Right lobe of liver (tissue), 6 donors: ENCODE measurements at regions not wholly inside any gene's neighbourhood (a gene's known extent, or its start where the extent isn't known, plus 50 kb on each side); places are given as distances from the start of the nearest gene placed in this dataset.

Source experiments
- ATAC-seq, 4 donors: fragments of 200-7000 bp; cut with Tn5 transposase; one replicate each; pipeline ENCODE4 v1.9.1; 2020; ENCODE audit warnings: mild to moderate bottlenecking in 4 of 4, moderate library complexity in 4 of 4
- DNase-seq, 3 donors: peaks; one replicate each; pipeline ENCODE4 v3.0.0-alpha.2; 2020
- H3K27ac ChIP-seq, 3 donors: fragments of 200-600 bp; one replicate each; pipeline ENCODE4 v1.8.0; 2022
- H3K27me3 ChIP-seq, 2 donors: fragments of 200-600 bp; one replicate each; pipeline ENCODE4 v1.8.0; 2022
- H3K36me3 ChIP-seq, 4 donors: fragments of 200-600 bp; sonication (generic) in 1 of 4; one replicate each; pipeline versions ENCODE4 v1.5.1 to v1.8.0; 2017 to 2022; ENCODE audit warnings: control low read depth in 1 of 4
- H3K4me1 ChIP-seq, 4 donors: fragments of 200-600 bp; sonication (generic) in 1 of 4; one replicate each; pipeline versions ENCODE4 v1.5.1 to v1.8.0; 2017 to 2022; ENCODE audit warnings: control low read depth in 1 of 4
- H3K4me3 ChIP-seq, 3 donors: fragments of 200-600 bp; one replicate each; pipeline ENCODE4 v1.8.0; 2022
- H3K9me3 ChIP-seq, 4 donors: fragments of 200-600 bp; sonication (generic) in 1 of 4; one replicate each; pipeline versions ENCODE4 v1.5.1 to v1.8.0; 2017 to 2022; ENCODE audit warnings: control low read depth in 1 of 4
- CTCF ChIP-seq, 4 donors: fragments of 200-600 bp in 3 of 4; fragments of 450-650 bp in 1 of 4; IDR thresholded peaks; one replicate each; pipeline versions ENCODE4 v1.5.1 to v1.8.0; 2016 to 2022; ENCODE audit warnings: antibody characterized with exemption in 4 of 4, mild to moderate bottlenecking in 2 of 4
- POLR2A ChIP-seq: fragments of 450-650 bp; IDR thresholded peaks from one replicate; pipeline ENCODE4 v1.6.1; 2017; ENCODE audit warnings: antibody characterized with exemption, mild to moderate bottlenecking
- WGBS: methylation state at CpG from one replicate; pipeline ENCODE4 v1.1.6; 2018; ENCODE audit warnings: low coverage, low lambda C conversion rate; ENCODE audit not compliant: insufficient coverage; ENCODE audit errors: missing lambda C conversion rate; 5-methylcytosine and 5-hydroxymethylcytosine counted together
- intact Hi-C, 2 donors: fragments of 100-400 bp; cut with DNase I; formaldehyde crosslinking; loops; one replicate each; pipeline versions ENCODE4 v1.11.2 to v1.14.1; 2022
- donor health status: DM: no; HTN: yes; CAD: no.
- donor health status: DM: no; HTN: no; CAD: no.
- donor health status: DM: no; HTN: no; CAD: no.
- donor health status: DM: no; HTN: yes; CAD: no.
- donor health status: DM: no; HTN: yes; CAD: no.

GRCh38 chr15:46151786-46152185, 517.0 kb downstream of the SQOR start:
- no peaks in the 10 kb centered on the region for H3K27me3 ChIP-seq
- H3K27ac ChIP-seq = no peak overlapping the region
- DNase-seq (no peak), ATAC-seq (no peak)
- intact Hi-C loops = no loop called here
- no peaks in the 10 kb centered on the region for H3K36me3 ChIP-seq
- 58% methylated on average over 1 of the region's 1 CpG for WGBS
- no peaks in the 10 kb centered on the region for H3K9me3 ChIP-seq
- no peak overlapping the region for H3K4me3 ChIP-seq
- no peak for TF ChIP-seq CTCF (IDR thresholded peaks at IDR 0.05)
- no peak for TF ChIP-seq POLR2A
- H3K4me1 ChIP-seq = no peaks in the 10 kb centered on the region

GRCh38 chr15:46166750-46167149, 531.9 kb downstream of the SQOR start:
- no peak overlapping the region for H3K27ac ChIP-seq
- H3K4me1 ChIP-seq = no peaks in the 10 kb centered on the region
- ATAC-seq (no peak), DNase-seq (no peak)
- H3K36me3 ChIP-seq = no peaks in the 10 kb centered on the region
- WGBS = 11% methylated on average over 1 of the region's 1 CpG
- no peaks in the 10 kb centered on the region for H3K27me3 ChIP-seq
- no peak overlapping the region for H3K4me3 ChIP-seq
- H3K9me3 ChIP-seq = no peaks in the 10 kb centered on the region
- TF ChIP-seq POLR2A (no peak), CTCF (IDR thresholded peaks at IDR 0.05) (no peak)
- intact Hi-C loops = no loop called here

- Histone ChIP-seq H3K9me3 (no peaks in the 10 kb centered on the region), H3K27ac (no peak overlapping the region), H3K4me3 (no peak overlapping the region), H3K27me3 (no peaks in the 10 kb centered on the region), H3K36me3 (no peaks in the 10 kb centered on the region), H3K4me1 (no peaks in the 10 kb centered on the region)
- DNase-seq = no peak
- TF ChIP-seq POLR2A (no peak), CTCF (IDR thresholded peaks at IDR 0.05) (no peak)
- intact Hi-C loops = no loop called here
- 67% methylated on average over 3 of the region's 3 CpGs for WGBS
- no peak for ATAC-seq
Measured at GRCh38 chr15:46170326-46170725, 535.5 kb downstream of the SQOR start.

GRCh38 chr15:46174122-46174521, 539.3 kb downstream of the SQOR start:
- TF ChIP-seq POLR2A (no peak), CTCF (IDR thresholded peaks at IDR 0.05) (no peak)
- H3K4me3 ChIP-seq = no peak overlapping the region
- H3K27ac ChIP-seq = no peak overlapping the region
- WGBS = 69% methylated on average over 2 of the region's 2 CpGs
- no peaks in the 10 kb centered on the region for H3K9me3 ChIP-seq
- ATAC-seq (no peak), DNase-seq (no peak)
- H3K36me3 ChIP-seq = no peaks in the 10 kb centered on the region
- no peaks in the 10 kb centered on the region for H3K27me3 ChIP-seq
- intact Hi-C loops = no loop called here
- no peaks in the 10 kb centered on the region for H3K4me1 ChIP-seq

- TF ChIP-seq POLR2A (no peak), CTCF (IDR thresholded peaks at IDR 0.05) (no peak)
- Histone ChIP-seq H3K9me3 (no peaks in the 10 kb centered on the region), H3K27ac (no peak overlapping the region), H3K4me1 (no peaks in the 10 kb centered on the region), H3K4me3 (no peak overlapping the region), H3K36me3 (no peaks in the 10 kb centered on the region), H3K27me3 (no peaks in the 10 kb centered on the region)
- ATAC-seq = no peak
- no peak for DNase-seq
- 43% methylated on average over 2 of the region's 2 CpGs for WGBS
- intact Hi-C loops = no loop called here
Measured at GRCh38 chr15:46177219-46177618, 542.4 kb downstream of the SQOR start.
